ENCODE measurements at regions not wholly inside any gene's neighbourhood (a gene's known extent, or its start where the extent isn't known, plus 50 kb on each side); places are given as distances from the start of the nearest gene placed in this dataset.

DNA sequence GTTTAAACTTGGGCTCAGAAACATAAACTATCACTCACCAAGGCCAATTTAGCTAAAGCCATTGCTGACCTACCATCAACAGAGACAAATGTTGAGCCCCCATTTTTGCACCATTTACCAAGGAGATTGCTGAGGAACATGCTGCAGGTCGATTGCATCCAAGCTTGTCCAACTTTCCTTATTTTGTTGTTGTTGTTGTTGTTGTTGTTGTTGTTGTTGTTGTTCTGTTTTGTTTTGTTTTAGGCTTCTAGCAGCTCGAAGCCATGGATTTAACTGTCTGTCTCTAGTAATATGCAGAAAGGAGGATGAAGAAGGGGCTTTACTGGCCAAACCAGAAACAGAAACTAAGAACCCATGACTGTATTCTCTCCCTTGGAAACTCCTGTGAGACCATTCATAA lies 571.5 kb downstream of the IRS1 start:
- no peak overlapping the region for H3K27ac ChIP-seq (ENCODE audit: low read length)
- H3K9ac ChIP-seq (ENCODE audit: low read length): no peak overlapping the region
- H3K4me3 ChIP-seq (ENCODE audit: low read length): no peak overlapping the region
- no peaks in the 10 kb centered on the region for H3K36me3 ChIP-seq (ENCODE audit: control insufficient read depth, low read depth, low read length)
- no peaks in the 10 kb centered on the region for H3K4me1 ChIP-seq (ENCODE audit: control insufficient read depth, low read depth, low read length)
- H3K27me3 ChIP-seq (ENCODE audit: control insufficient read depth, insufficient read depth, low read length): no peaks in the 10 kb centered on the region
- no peaks in the 10 kb centered on the region for H3K9me3 ChIP-seq (ENCODE audit: control insufficient read depth, low read depth, low read length)

DNA sequence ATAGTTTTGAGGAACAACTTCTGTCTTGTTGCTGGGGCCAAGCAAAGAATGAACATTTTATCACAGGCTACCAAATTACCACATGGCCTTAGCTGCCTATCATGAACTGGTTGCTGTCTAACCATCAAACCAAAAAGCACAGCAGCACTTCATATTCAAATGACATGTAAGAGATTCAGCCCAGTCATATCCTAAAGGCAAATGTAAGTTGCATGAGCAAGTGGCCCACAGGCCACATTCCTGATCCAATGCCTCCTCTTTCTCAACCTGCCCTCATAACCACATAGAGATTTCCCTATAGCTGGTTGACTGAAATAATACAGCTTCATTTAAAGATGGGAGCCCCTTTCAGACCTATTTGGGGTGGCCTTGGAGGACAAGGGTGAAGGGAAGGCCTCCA lies 572.3 kb downstream of the IRS1 start:
- no peak overlapping the region for H3K27ac ChIP-seq (ENCODE audit: low read length)
- no peaks in the 10 kb centered on the region for H3K4me1 ChIP-seq (ENCODE audit: control insufficient read depth, low read depth, low read length)
- H3K4me3 ChIP-seq (ENCODE audit: low read length): no peak overlapping the region
- H3K9ac ChIP-seq (ENCODE audit: low read length): no peak overlapping the region
- no peaks in the 10 kb centered on the region for H3K36me3 ChIP-seq (ENCODE audit: control insufficient read depth, low read depth, low read length)
- no peaks in the 10 kb centered on the region for H3K27me3 ChIP-seq (ENCODE audit: control insufficient read depth, insufficient read depth, low read length)
- no peaks in the 10 kb centered on the region for H3K9me3 ChIP-seq (ENCODE audit: control insufficient read depth, low read depth, low read length)

DNA sequence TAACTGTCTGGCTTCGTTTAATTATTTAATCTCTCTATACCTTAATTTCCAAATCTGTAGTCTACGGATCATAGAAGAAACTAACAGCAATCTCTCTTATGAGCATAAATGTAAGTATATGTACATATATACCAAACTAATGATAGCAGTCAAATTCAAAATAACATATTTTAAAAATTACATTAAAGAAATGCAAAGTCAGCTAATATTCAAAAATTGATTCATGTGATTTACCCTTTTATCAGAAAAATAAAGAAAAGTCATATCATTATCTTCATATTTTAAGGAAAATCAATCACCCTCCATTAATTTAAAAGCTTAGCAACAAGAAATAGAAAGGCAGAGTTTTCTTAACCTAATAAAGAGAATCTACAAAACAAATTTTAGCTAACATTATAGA lies 575.9 kb downstream of the IRS1 start:
- no peaks in the 10 kb centered on the region for H3K9me3 ChIP-seq (ENCODE audit: control insufficient read depth, low read depth, low read length)
- no peaks in the 10 kb centered on the region for H3K36me3 ChIP-seq (ENCODE audit: control insufficient read depth, low read depth, low read length)

DNA sequence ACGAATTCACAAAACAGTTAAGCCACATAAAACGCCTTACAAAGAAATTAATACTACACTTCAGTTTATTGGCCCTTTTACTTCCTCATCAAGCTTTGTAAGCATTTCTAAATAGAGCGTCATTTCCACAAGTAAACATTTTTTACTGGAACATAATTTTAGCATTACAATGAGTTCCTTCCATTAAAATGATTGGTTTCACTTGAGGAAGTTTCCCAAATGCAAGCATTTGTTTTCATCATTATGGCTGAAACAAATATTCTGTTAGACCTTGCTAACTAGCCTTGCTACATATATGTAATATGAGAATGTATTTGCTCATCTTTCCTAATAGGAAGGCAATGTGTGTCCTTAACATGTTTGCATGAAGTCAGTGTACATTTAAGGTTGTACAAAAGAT lies 579.1 kb downstream of the IRS1 start:
- no peak overlapping the region for H3K9ac ChIP-seq (ENCODE audit: low read length)
- no peaks in the 10 kb centered on the region for H3K9me3 ChIP-seq (ENCODE audit: control insufficient read depth, low read depth, low read length)
- H3K36me3 ChIP-seq (ENCODE audit: control insufficient read depth, low read depth, low read length): no peaks in the 10 kb centered on the region
- H3K4me3 ChIP-seq (ENCODE audit: low read length): no peak overlapping the region
- H3K27me3 ChIP-seq (ENCODE audit: control insufficient read depth, insufficient read depth, low read length): no peaks in the 10 kb centered on the region
- H3K27ac ChIP-seq (ENCODE audit: low read length): no peak overlapping the region
- no peaks in the 10 kb centered on the region for H3K4me1 ChIP-seq (ENCODE audit: control insufficient read depth, low read depth, low read length)

More for the DNA sequence above, 575.9 kb downstream of the IRS1 start:
- Histone ChIP-seq H3K27me3 (ENCODE audit: control insufficient read depth, insufficient read depth, low read length) (no peaks in the 10 kb centered on the region), H3K9ac (ENCODE audit: low read length) (no peak overlapping the region), H3K27ac (ENCODE audit: low read length) (no peak overlapping the region), H3K4me3 (ENCODE audit: low read length) (no peak overlapping the region), H3K4me1 (ENCODE audit: control insufficient read depth, low read depth, low read length) (no peaks in the 10 kb centered on the region)

DNA sequence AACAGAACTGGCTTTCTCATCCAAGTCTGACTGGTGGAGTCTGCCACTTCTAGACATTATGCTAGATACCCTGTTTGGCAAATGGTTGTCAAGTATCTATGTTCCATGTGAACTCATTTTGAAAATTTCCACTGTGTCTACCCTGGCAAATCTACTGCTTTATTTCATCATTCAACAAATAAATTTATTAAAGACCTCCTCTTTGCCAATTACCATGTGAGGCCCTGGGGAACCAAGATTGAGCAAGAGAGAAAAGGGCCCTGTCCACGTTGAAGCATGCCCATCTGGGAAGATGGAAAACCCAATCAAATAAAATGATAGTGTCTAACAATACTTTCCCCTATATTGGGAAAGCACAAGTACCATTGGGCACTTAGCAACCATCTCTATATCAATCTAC lies 582.4 kb downstream of the IRS1 start:
- Histone ChIP-seq H3K9ac (ENCODE audit: low read length) (no peak overlapping the region), H3K27ac (ENCODE audit: low read length) (no peak overlapping the region), H3K36me3 (ENCODE audit: control insufficient read depth, low read depth, low read length) (no peaks in the 10 kb centered on the region), H3K27me3 (ENCODE audit: control insufficient read depth, insufficient read depth, low read length) (no peaks in the 10 kb centered on the region), H3K4me3 (ENCODE audit: low read length) (no peak overlapping the region), H3K4me1 (ENCODE audit: control insufficient read depth, low read depth, low read length) (no peaks in the 10 kb centered on the region), H3K9me3 (ENCODE audit: control insufficient read depth, low read depth, low read length) (no peaks in the 10 kb centered on the region)

DNA sequence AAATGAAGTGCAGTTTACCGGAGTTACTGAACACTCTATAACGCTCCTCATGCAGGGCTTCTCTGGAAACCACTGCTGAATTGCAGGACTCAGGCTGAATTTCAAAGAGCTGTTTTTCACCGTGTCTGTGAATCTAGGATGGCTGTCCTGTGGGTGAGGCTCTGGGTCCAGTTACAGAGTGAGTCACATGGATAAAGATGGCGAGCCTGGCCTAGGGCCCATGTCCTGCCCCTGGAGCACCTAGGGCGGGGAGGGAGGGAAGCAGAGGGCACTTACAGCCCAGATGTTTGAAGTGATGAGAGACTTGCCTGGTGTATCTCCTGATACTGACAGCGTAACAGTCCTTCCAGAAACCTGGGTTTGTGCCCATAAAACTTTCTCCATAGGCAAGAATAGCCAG lies 583.0 kb downstream of the IRS1 start:
- Histone ChIP-seq H3K4me3 (ENCODE audit: low read length) (no peak overlapping the region), H3K36me3 (ENCODE audit: control insufficient read depth, low read depth, low read length) (no peaks in the 10 kb centered on the region), H3K9me3 (ENCODE audit: control insufficient read depth, low read depth, low read length) (no peaks in the 10 kb centered on the region), H3K27ac (ENCODE audit: low read length) (no peak overlapping the region), H3K4me1 (ENCODE audit: control insufficient read depth, low read depth, low read length) (no peaks in the 10 kb centered on the region), H3K9ac (ENCODE audit: low read length) (no peak overlapping the region), H3K27me3 (ENCODE audit: control insufficient read depth, insufficient read depth, low read length) (no peaks in the 10 kb centered on the region)

DNA sequence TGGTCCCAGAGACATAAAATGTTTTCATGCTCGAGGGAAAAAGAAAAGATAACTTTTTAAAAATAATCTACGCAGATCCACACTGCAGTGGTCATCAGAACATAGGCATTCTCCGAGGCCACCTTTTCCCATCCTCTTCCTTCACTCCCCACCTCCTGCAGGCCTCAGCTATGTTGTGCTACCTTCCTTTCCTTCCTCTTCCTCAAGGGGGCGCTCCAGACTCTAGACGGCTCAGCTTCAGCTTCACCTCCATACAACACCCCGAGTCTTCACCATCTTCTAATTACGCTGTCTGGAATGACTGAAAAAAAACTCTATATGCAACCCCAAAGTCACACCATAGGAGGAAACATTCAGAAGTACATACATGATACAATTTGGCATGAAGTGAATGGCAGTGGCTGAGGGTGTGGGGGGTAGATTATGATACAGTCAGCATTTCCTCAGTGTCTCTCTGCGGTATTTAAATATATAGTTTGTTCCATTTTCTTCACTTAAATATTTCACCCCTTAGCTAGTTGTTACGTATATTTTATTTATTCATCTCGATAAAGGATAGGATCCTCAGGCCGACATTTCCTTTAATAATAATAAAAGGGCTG lies 583.6 kb downstream of the IRS1 start:
- Histone ChIP-seq H3K4me3 (ENCODE audit: low read length) (no peak overlapping the region), H3K4me1 (ENCODE audit: control insufficient read depth, low read depth, low read length) (no peaks in the 10 kb centered on the region), H3K9me3 (ENCODE audit: control insufficient read depth, low read depth, low read length) (no peaks in the 10 kb centered on the region), H3K36me3 (ENCODE audit: control insufficient read depth, low read depth, low read length) (no peaks in the 10 kb centered on the region), H3K27me3 (ENCODE audit: control insufficient read depth, insufficient read depth, low read length) (no peaks in the 10 kb centered on the region), H3K9ac (ENCODE audit: low read length) (no peak overlapping the region), H3K27ac (ENCODE audit: low read length) (no peak overlapping the region)

DNA sequence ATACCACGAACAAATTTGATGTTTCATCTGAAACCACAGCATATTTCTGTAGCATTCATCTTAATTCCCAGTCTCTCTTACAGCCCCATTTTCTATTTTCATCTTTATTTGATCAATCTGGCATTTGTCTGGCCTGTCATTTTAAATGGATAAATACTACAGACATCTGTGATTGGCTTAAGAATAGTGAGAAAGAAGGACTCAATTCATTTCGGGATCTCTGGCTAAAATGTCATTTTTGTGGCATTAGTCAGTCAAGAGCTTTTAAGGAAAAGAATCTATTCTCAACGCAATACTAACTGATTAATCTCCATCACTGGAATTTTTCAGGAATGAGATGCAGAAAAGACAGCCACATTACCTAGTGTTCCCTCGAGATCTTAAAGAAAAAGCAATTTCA lies 585.9 kb downstream of the IRS1 start:
- Histone ChIP-seq H3K4me1 (ENCODE audit: control insufficient read depth, low read depth, low read length) (no peaks in the 10 kb centered on the region), H3K4me3 (ENCODE audit: low read length) (no peak overlapping the region), H3K9me3 (ENCODE audit: control insufficient read depth, low read depth, low read length) (no peaks in the 10 kb centered on the region), H3K27me3 (ENCODE audit: control insufficient read depth, insufficient read depth, low read length) (no peaks in the 10 kb centered on the region), H3K9ac (ENCODE audit: low read length) (no peak overlapping the region), H3K27ac (ENCODE audit: low read length) (no peak overlapping the region), H3K36me3 (ENCODE audit: control insufficient read depth, low read depth, low read length) (no peaks in the 10 kb centered on the region)

DNA sequence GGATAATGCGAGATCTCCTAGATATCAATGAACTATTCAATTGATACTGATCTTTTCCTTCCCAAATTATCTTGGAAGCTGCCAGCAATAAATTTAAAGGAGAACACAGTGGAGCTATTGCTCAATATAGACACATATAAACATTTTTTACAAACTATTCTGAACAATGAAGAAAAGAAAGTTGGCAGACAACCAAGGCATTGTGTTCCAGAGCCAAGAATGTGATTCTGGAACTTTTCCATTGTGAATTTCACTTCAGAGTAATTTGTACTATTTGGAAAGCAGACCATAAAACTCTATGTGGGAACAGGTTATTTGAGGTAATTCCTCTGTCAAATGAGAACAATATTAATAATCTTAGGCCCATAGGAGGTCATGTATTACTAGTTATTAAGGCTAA lies 588.2 kb downstream of the IRS1 start:
- Histone ChIP-seq H3K9ac (ENCODE audit: low read length) (no peak overlapping the region), H3K4me1 (ENCODE audit: control insufficient read depth, low read depth, low read length) (no peaks in the 10 kb centered on the region), H3K4me3 (ENCODE audit: low read length) (no peak overlapping the region), H3K36me3 (ENCODE audit: control insufficient read depth, low read depth, low read length) (no peaks in the 10 kb centered on the region), H3K9me3 (ENCODE audit: control insufficient read depth, low read depth, low read length) (no peaks in the 10 kb centered on the region), H3K27me3 (ENCODE audit: control insufficient read depth, insufficient read depth, low read length) (no peaks in the 10 kb centered on the region), H3K27ac (ENCODE audit: low read length) (no peak overlapping the region)

DNA sequence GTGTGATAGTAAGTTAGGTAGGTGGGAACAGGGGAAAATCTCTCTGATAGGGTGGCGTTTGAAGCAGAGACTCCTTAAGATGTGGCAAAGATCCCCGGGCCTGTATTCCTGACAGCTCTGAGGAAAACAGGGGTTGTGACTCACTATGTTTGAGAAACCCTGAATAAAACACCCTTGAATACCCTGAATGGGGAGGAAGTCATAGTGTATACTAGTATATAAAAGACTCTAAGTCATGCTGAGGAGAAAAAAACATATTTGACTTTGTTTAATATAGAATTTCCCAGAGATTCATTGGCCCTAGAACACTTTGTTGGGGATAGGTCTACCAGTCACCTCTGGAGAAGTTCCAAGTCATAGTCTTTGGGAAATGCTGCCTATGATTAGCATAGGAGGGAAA lies 590.9 kb downstream of the IRS1 start:
- no peaks in the 10 kb centered on the region for H3K4me1 ChIP-seq (ENCODE audit: control insufficient read depth, low read depth, low read length)
- no peaks in the 10 kb centered on the region for H3K36me3 ChIP-seq (ENCODE audit: control insufficient read depth, low read depth, low read length)
- H3K9me3 ChIP-seq (ENCODE audit: control insufficient read depth, low read depth, low read length): no peaks in the 10 kb centered on the region
- no peak overlapping the region for H3K9ac ChIP-seq (ENCODE audit: low read length)
- H3K27me3 ChIP-seq (ENCODE audit: control insufficient read depth, insufficient read depth, low read length): no peaks in the 10 kb centered on the region
- H3K27ac ChIP-seq (ENCODE audit: low read length): no peak overlapping the region
- no peak overlapping the region for H3K4me3 ChIP-seq (ENCODE audit: low read length)

DNA sequence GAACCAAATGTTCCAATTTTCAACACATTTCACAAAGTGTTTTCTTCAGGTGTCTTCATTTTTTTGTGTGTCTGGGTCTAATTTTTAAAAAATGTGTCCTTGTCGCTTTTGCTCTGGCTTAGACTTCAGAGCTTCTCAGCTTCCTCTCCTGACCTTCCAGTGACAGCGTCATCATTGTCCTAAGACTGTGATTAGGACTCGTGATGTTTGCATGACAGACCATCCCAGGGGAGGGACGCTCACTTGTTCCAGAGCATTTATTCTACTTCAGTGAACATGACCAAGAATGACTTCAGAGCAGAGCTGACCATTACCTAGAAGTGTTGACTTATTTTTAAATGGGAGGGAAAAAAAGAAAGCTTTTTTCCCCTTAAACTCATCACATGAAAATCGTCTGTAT lies 591.9 kb downstream of the IRS1 start:
- Histone ChIP-seq H3K4me3 (ENCODE audit: low read length) (no peak overlapping the region), H3K27me3 (ENCODE audit: control insufficient read depth, insufficient read depth, low read length) (no peaks in the 10 kb centered on the region)

DNA sequence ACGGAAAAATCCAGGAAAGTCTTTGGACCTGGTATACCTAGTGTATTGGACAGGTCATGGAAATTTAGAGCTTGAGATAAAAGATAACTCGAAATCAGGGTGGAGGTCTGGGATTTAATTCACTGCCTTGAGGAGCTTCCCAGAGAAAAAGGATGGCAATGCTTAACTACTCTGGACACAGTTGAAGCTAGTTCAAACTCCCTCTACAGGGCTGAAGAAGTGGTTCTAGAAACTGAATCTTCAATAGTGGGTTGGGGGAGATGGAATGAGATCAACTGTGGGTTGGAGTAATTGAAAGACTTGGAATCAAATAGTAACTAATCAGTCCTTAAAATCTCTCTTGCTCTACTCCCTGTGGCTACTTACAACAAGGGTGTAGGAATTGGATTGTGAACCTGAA lies 600.1 kb downstream of the IRS1 start:
- no peaks in the 10 kb centered on the region for H3K27me3 ChIP-seq (ENCODE audit: control insufficient read depth, insufficient read depth, low read length)
- H3K4me1 ChIP-seq (ENCODE audit: control insufficient read depth, low read depth, low read length): no peaks in the 10 kb centered on the region
- H3K9ac ChIP-seq (ENCODE audit: low read length): no peak overlapping the region
- no peaks in the 10 kb centered on the region for H3K9me3 ChIP-seq (ENCODE audit: control insufficient read depth, low read depth, low read length)
- H3K27ac ChIP-seq (ENCODE audit: low read length): no peak overlapping the region
- H3K36me3 ChIP-seq (ENCODE audit: control insufficient read depth, low read depth, low read length): no peaks in the 10 kb centered on the region
- no peak overlapping the region for H3K4me3 ChIP-seq (ENCODE audit: low read length)

More for the DNA sequence above, 591.9 kb downstream of the IRS1 start:
- H3K9me3 ChIP-seq (ENCODE audit: control insufficient read depth, low read depth, low read length): no peaks in the 10 kb centered on the region
- no peaks in the 10 kb centered on the region for H3K36me3 ChIP-seq (ENCODE audit: control insufficient read depth, low read depth, low read length)
- no peaks in the 10 kb centered on the region for H3K4me1 ChIP-seq (ENCODE audit: control insufficient read depth, low read depth, low read length)
- H3K27ac ChIP-seq (ENCODE audit: low read length): no peak overlapping the region
- H3K9ac ChIP-seq (ENCODE audit: low read length): no peak overlapping the region
